CD4-positive, alpha-beta T cell treated with Interleukin-21 for 1 hour (primary cell): ENCODE measurements at regions not wholly inside any gene's neighbourhood (a gene's known extent, or its start where the extent isn't known, plus 50 kb on each side); places are given as distances from the start of the nearest gene placed in this dataset.

Experiments used
- DNase-seq: peaks from one replicate; pipeline ENCODE4 v3.0.0-alpha.2; 2020

DNA sequence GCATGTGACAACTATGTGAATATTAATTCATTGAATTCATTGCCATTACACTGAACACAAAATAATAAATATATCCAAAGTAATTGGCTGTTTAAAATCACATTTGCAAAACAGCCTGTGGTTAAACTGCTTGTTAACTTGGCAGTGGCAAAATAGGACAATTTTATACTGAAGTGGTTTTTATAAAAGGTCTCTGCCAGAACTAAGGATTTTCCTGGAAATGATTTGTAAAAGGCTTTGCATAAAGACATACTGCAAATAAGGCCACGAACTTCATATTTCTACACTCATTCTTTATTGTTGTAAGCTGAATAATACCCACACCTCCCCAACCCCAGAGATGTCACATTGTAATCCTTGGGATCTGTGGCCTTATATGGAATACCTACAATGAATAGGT lies 370.3 kb upstream of the RGMB start:
- no peak for DNase-seq

- no peak for DNase-seq
These were observed 358.5 kb upstream of the RGMB start for GRCh38 chr5:98414938-98415337.

DNA sequence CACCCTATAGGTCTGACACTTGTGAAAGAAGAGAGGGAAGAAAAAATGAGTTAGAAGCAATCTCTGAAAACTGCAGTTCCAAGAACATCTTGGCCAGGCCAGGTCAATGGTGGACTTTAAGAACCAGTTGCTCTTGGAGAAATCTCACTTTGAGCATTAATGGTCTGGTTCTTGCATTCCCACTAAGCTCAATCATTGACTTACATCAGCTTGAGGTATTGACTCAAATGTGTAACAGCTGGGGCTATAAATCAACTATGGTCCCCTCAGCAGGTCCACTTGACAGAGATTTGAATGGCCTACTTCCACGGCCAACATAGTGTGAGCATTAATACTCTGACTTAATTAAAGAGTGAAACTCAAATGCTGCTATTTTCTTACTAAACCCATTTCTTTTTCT lies 357.8 kb upstream of the RGMB start:
- no peak for DNase-seq

DNA sequence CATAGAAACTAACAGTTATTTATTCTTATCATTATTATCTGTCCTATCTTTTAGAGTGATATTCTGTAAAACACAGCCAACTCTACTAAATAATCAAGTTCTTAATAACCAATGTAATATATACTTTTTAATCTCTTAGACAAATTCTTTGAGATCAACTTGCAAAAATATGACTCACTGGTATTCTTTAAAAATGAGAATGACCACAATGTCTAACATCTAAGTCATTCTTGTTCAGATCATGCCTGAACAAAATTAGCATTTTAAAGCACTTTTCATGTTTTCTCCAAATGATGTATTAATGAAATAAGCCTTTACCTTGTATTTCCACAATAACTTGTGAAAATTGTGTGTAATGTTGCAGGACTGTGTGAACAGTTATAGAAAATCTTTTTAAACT lies 356.9 kb upstream of the RGMB start:
- no peak for DNase-seq

DNA sequence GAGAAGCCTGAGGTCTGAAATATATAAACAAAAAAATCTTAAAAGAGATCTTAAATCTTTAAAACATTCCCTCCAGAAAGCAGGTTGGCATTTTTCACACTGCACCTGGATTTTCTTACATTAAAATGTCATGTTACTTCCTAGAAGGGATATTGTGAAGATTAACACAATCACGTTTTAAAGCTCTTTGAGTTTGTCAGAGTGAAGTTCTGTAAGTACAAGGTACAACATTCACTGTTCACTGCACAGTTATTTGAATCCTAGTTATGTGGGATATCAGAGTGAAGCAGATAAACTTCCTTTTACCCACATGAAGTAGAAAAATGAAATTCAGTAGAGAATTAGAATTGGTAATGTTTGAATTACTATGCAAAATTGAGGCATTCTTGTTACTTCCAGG lies 353.6 kb upstream of the RGMB start:
- DNase-seq = no peak

DNA sequence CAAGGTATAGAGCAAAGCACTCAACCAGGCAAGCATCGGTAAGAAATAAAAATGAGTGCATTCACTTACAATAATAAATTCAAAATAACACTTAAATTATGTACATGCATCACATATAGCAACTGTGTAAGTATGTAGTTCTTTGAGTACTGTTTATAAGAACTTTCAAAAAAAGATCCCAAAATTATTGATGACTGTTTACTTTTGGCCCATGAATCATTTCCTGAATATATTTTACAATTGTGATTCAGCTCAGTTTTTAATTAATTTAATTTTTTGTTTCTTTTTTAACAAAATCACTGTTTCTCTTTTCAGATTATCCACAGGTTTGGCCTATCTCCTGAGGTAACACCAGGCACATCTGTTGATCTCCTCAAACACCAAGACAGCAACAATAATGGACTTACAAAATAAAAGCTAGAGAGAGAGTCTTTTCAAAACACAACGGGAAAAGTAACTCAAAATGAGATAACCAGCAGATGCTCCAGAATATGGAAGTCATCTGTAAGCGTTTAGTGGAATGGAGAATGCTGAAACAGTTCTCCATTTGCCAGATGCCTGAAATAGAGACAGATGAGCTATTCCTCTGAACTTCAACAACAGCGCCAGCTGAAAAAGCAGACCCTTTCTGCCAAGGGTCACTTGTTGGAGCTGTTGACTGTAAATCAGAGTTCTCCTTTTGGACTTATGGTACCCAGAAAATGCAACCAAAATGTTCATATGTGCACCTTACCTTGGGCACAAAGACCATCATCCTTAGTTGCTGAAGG lies 348.6 kb upstream of the RGMB start:
- no peak for DNase-seq

DNA sequence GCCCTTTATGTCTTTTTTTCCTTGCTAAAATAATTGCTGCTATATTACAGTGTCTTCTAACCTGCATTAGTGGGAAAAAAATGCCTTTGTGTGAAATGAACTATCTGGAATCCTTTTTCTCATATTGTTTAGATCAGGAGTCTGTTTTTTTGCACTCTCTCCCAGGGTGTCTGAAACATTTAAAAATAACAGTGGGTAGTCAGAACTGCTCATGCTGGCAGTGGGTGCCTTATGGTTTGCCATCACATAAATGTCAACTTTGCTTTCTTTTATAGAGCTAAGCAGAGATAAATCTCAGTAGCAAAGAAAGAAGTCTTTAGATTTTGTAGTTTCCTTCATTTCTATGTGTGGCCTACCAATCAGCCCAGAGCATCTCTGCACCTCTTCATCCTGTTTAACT lies 347.8 kb upstream of the RGMB start:
- no peak for DNase-seq

DNA sequence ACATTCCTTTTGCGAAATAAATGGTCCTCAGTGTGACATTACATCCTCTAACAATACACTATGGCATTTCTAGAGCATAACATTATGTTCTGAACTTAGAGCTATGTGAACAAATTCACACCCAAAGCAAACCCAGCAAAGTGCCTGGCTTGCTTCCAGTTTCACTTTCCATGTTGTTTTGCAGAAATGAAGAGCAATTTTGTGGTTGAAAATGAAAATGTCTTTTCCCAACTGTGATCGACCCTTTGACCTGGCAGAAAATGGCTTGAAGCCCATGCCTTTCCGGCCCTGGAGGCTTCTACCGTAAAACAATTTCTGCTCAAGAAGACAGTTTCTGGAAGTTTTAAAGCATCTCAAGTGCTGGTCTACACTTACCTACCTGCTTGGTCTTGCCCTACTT lies 344.7 kb upstream of the RGMB start:
- no peak for DNase-seq

- DNase-seq = no peak
These were observed 341.1 kb upstream of the RGMB start for GRCh38 chr5:98432378-98432777.

DNA sequence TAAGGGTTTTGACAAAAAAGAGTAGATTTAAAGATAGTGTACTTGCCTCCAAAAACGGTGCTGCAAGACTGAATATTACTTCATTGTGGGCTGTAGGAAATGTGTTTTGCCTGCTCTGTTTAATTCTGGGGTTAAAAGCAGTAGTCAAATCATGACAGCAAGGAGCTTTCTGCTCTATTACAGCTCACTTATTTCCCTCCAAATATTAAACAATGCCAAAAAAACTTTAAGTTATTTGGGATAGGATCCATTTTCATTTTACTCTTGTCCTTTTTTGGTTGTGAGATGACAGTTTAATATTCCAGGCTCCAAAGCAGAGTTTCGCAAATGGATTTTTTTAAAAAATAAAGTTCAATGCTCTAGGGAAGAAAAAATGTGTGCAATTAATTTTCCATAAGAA lies 340.4 kb upstream of the RGMB start:
- DNase-seq = no peak

DNA sequence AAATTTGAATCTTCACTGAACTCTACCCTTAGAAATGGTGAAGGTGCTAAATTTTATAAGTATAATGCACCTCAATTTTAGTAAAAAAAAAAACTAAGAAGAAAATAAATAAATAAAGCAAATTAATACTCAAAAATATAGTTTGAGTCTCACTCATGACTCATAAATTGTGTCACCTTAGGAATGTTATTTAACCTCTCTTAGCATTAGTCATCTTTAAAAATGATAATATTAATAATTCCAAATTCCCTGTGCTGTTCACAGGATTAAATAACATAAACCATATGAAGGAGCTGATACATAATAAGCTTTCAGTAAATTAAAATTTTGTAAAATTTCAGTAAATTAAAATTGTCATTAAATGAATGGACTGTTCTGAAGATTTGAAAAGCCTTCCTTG lies 339.8 kb upstream of the RGMB start:
- DNase-seq = no peak

GRCh38 chr5:98436667-98437066 lies 336.8 kb upstream of the RGMB start:
- DNase-seq = no peak

DNA sequence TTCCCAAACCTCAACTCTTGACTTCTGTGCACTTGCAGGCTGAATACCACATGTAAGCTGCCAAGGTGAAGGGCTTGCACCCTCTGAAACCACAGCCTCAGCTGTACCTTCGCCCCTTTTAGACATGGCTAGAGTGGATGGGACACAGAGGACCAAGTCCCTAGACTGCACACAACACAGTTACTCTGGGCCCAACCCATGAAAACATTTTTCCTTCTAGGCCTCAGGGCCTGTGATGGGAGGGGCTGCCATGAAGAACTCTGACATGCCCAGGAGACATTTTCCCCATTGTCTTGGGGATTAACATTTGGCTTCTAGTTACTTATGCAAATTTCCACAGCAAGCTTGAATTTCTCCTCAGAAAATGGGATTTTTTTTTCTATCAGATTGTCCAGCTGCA lies 331.0 kb upstream of the RGMB start:
- no peak for DNase-seq

DNA sequence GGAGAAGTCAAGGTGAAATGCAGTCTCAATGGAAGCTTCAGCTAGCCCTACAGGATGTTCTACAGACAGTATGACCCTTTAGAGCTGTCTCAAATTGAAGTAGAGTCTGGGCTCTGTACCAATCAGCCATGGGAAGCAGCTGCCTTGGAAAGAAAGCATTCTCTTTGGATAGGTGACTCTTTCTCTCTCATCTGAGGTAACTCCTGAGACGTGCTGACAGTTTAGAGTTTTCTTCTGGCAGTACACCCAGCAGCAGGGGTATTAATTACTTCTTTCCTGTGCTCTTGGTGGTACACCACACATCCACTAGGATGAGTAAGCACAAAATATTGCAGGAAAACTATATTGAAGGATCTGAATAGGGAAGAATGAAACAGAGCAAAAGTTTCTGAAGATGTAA lies 329.6 kb upstream of the RGMB start:
- no peak for DNase-seq

DNA sequence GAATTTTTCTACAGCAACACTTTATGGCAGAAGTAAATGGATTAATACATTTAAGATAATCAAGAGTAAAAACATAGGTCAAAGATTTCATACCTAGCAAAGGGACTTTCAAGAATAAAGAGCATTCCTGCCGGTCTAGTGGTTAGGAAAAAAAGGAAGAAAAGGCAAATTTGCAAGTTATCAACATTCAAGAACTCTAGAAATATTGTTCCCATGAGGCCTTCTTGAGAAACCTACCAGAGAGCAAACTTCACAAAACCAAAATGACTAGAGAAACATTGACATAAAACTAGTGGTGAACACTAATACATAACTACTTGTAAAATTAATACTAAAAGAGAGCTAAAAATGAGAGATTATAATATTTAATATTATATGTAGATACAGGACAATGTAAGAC lies 320.2 kb upstream of the RGMB start:
- no peak for DNase-seq

GRCh38 chr5:98454407-98454806 lies 319.1 kb upstream of the RGMB start:
- no peak for DNase-seq

DNA sequence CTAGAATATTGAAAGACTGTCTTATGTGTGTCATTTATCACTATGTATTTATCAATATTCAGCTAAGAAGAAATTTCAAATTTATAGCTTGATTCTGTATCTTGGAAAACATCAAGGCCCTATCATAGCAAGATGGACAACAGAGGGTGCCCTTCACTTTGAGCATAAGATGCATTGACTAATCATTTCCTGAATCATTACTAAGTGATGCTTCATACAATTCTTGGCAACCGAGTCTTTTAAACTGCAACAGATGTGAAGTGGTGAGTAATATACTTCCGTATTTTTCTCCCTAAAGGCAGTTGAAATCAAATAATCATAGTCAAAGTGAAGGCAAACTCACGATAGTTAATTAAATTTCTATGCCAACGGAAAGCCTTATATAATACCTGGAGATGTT lies 318.6 kb upstream of the RGMB start:
- DNase-seq = no peak

DNA sequence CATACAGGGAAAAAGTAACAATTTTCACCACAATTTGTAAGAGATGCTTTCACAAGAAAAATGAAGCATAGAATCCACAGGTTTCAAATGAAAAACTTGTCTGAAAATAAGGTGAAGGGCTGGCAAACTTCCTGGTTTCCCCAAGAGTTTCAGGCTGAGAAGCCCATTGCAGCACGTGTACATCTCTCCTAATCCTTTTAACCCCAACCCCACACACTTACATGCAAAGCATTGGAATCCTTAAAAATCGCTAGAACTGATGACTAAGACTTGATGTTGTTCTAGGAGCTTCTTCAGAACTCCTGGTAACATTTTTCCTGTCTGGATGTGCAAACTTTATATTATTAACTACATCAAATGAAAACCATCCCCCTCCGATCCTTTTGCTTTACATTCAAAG lies 317.8 kb upstream of the RGMB start:
- no peak for DNase-seq

GRCh38 chr5:98458004-98458403 lies 315.5 kb upstream of the RGMB start:
- no peak for DNase-seq

- DNase-seq = no peak
These were observed 314.7 kb upstream of the RGMB start for GRCh38 chr5:98458726-98459125.

GRCh38 chr5:98460536-98460935 lies 312.9 kb upstream of the RGMB start:
- no peak for DNase-seq

GRCh38 chr5:98461485-98461884 lies 312.0 kb upstream of the RGMB start:
- no peak for DNase-seq

DNA sequence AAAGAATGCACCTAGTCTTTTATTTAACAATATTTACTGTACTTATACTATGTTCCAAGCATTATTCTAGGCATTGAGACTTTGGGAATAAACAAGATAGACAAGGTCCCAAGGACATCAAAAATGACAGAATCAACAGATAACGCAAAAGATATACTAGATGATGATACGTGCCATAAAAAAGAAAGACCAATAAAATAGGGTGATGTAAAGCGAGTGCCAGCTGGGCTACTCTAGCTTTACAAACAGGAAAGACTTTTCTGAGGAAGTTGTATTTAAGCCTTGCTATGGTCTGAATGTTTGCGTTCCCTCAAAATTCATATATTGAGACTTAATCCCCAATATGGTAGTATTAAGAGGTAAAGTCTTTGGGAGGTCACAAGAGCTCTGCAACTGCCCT lies 310.2 kb upstream of the RGMB start:
- DNase-seq = no peak

GRCh38 chr5:98463676-98464075 lies 309.8 kb upstream of the RGMB start:
- no peak for DNase-seq

DNA sequence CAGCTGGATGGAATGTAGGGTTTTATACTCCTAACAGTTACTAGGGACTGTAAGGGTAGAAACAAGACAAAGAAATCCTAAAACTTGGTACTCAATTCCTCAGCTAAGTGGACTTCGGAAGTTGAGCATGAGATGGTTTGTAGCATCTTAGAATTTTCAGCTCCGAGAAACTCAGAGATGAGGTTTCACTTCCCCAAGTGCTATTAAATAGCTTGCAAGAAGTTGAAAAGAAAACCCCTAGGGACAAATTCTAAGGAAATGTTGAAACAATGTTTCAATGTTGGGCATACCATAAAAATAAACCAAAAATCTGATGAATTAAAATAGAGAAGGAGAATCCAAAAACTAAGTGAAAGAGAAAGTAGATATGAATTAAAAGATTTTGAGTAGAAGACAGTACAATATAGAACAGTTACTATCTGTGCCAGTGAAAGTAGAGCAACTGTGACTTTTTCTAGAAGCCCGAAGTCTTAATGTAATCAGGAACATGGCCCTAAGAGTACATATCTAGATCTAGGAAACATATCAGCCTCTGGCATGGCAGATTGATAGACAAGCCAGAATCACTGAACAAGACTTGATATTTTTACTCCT lies 308.6 kb upstream of the RGMB start:
- DNase-seq = no peak
